ENCODE measurements at regions not wholly inside any gene's neighbourhood (a gene's known extent, or its start where the extent isn't known, plus 50 kb on each side); places are given as distances from the start of the nearest gene placed in this dataset.
"Not testable (repeated sequence)": the region's sequence is repeated elsewhere in the genome, so short reads cannot be mapped to it uniquely, and the experiment has no call there.

- DNase-seq (ENCODE audit: low read depth), result no peak
Observed at GRCh38 chr3:72627271-72627670, 221.0 kb downstream of the SHQ1 start.

GRCh38 chr3:72625602-72626337 is 222.5 kb downstream of the SHQ1 start:
- DNase-seq (ENCODE audit: low read depth), result no peak

GRCh38 chr3:72624656-72625055 is 223.6 kb downstream of the SHQ1 start:
- DNase-seq (ENCODE audit: low read depth), result no peak

- DNase-seq (ENCODE audit: low read depth), result no peak
Observed at GRCh38 chr3:72618739-72619138, 229.5 kb downstream of the SHQ1 start.

GRCh38 chr3:72617424-72618024 is 230.7 kb downstream of the SHQ1 start:
- no peak for DNase-seq (ENCODE audit: low read depth)

GRCh38 chr3:72615776-72616175 is 232.5 kb downstream of the SHQ1 start:
- no peak for DNase-seq (ENCODE audit: low read depth)

- DNase-seq (ENCODE audit: low read depth), result no peak
Observed at GRCh38 chr3:72615182-72615581, 233.1 kb downstream of the SHQ1 start.

- no peak for DNase-seq (ENCODE audit: low read depth)
Observed at GRCh38 chr3:72614394-72615074, 233.7 kb downstream of the SHQ1 start.

- DNase-seq (ENCODE audit: low read depth), result no peak
Observed at GRCh38 chr3:72613871-72614270, 234.4 kb downstream of the SHQ1 start.

GRCh38 chr3:72609114-72609513 is 239.1 kb downstream of the SHQ1 start:
- DNase-seq (ENCODE audit: low read depth), result not testable (repeated sequence)

- DNase-seq (ENCODE audit: low read depth), result no peak
Observed at GRCh38 chr3:72606005-72606800, 242.0 kb downstream of the SHQ1 start.

GRCh38 chr3:72604328-72604727 is 243.9 kb downstream of the SHQ1 start:
- no peak for DNase-seq (ENCODE audit: low read depth)

GRCh38 chr3:72601983-72602750 is 246.1 kb downstream of the SHQ1 start:
- no peak for DNase-seq (ENCODE audit: low read depth)

GRCh38 chr3:72601060-72601459 is 247.2 kb downstream of the SHQ1 start:
- DNase-seq (ENCODE audit: low read depth), result no peak

- no peak for DNase-seq (ENCODE audit: low read depth)
Observed at GRCh38 chr3:72597756-72598195, 250.5 kb downstream of the SHQ1 start.

GRCh38 chr3:72597043-72597442 is 251.2 kb downstream of the SHQ1 start:
- DNase-seq (ENCODE audit: low read depth), result no peak

GRCh38 chr3:72595927-72596610 is 252.2 kb downstream of the SHQ1 start:
- no peak for DNase-seq (ENCODE audit: low read depth)

- DNase-seq (ENCODE audit: low read depth), result no peak
Observed at GRCh38 chr3:72595376-72595775, 252.9 kb downstream of the SHQ1 start.

- DNase-seq (ENCODE audit: low read depth), result no peak
Observed at GRCh38 chr3:72594615-72595215, 253.5 kb downstream of the SHQ1 start.

GRCh38 chr3:72593881-72594397 is 254.3 kb downstream of the SHQ1 start:
- no peak for DNase-seq (ENCODE audit: low read depth)

All from stimulated activated CD8-positive, alpha-beta memory T cell treated with anti-CD3 and anti-CD28 coated beads, Interleukin-15, amount 100 ng/mL, for 24 hours (primary cell).